Endothelial cell of umbilical vein (primary cell): ENCODE measurements at regions not wholly inside any gene's neighbourhood (a gene's known extent, or its start where the extent isn't known, plus 50 kb on each side); places are given as distances from the start of the nearest gene placed in this dataset.

Experiments
- CTCF ChIP-seq, 2 donors: IDR thresholded peaks; 1 replicate in 1 of 2; 2 replicates in 1 of 2; pipeline ENCODE4 v1.5.1; 2011; ENCODE audit warnings: low read length in 2 of 2, mild to moderate bottlenecking in 2 of 2, moderate library complexity in 2 of 2, control low read depth in 1 of 2, inconsistent platforms in 1 of 2, low read depth in 1 of 2; ENCODE audit not compliant: insufficient read depth in 1 of 2; ENCODE audit errors: extremely low read depth in 1 of 2
- EZH2 ChIP-seq: IDR thresholded peaks from 2 replicates; pipeline ENCODE4 v1.6.1; 2012; ENCODE audit warnings: borderline replicate concordance, low read depth, mild to moderate bottlenecking, moderate library complexity, low read length, inconsistent platforms; ENCODE audit not compliant: severe bottlenecking
- FOS ChIP-seq: IDR thresholded peaks from 2 replicates; pipeline ENCODE4 v1.6.1; 2011; ENCODE audit warnings: mild to moderate bottlenecking, low read length, moderate library complexity, borderline replicate concordance; ENCODE audit not compliant: insufficient read depth
- GATA2 ChIP-seq: IDR thresholded peaks from 2 replicates; pipeline ENCODE4 v1.7.0; 2011; ENCODE audit warnings: low read depth, mild to moderate bottlenecking, moderate library complexity, mixed read lengths, low read length; ENCODE audit not compliant: insufficient read length, insufficient read depth
- JUN ChIP-seq: IDR thresholded peaks from 2 replicates; pipeline ENCODE4 v1.6.1; 2011; ENCODE audit warnings: borderline replicate concordance, low read depth; ENCODE audit not compliant: insufficient read length, insufficient read depth
- MAX ChIP-seq: IDR thresholded peaks from 2 replicates; pipeline ENCODE4 v1.6.1; 2011; ENCODE audit not compliant: insufficient read depth, insufficient read length
- MYC ChIP-seq: IDR thresholded peaks from one replicate; pipeline ENCODE4 v1.6.1; 2011; ENCODE audit warnings: mild to moderate bottlenecking, low read depth, low read length
- POLR2A ChIP-seq: IDR thresholded peaks from 2 replicates; pipeline ENCODE4 v1.6.1; 2012; ENCODE audit warnings: low read depth, mild to moderate bottlenecking, control low read depth, low read length
- POLR2AphosphoS5 ChIP-seq: IDR thresholded peaks from 2 replicates; pipeline ENCODE4 v1.6.1; 2012; ENCODE audit warnings: low read depth, mild to moderate bottlenecking, control low read depth, low read length, moderate library complexity; ENCODE audit not compliant: insufficient read depth

GRCh38 chr2:105502625-105503334 is 103.9 kb upstream of the FHL2 start:
- TF ChIP-seq CTCF (IDR thresholded peaks at IDR 0.05; ENCODE audit: extremely low read depth in 1 of 2, insufficient read depth in 1 of 2, low read depth in 1 of 2, low read length in 2 of 2): no peak
- TF ChIP-seq POLR2AphosphoS5: no peak
- TF ChIP-seq JUN: no peak
- no peak for TF ChIP-seq FOS
- TF ChIP-seq GATA2: no peak
- TF ChIP-seq POLR2A: no peak
- no peak for TF ChIP-seq MAX
- TF ChIP-seq EZH2: no peak
- no peak for TF ChIP-seq MYC
